GM06990 (cell line): ENCODE measurements at regions not wholly inside any gene's neighbourhood (a gene's known extent, or its start where the extent isn't known, plus 50 kb on each side); places are given as distances from the start of the nearest gene placed in this dataset.

Source experiments
- DNase-seq: peaks from one replicate; pipeline ENCODE4 v3.0.0-alpha.2; 2011; ENCODE audit not compliant: insufficient read length; ENCODE audit errors: extremely low read depth
- H3K27me3 ChIP-seq: replicated peaks from 2 replicates; pipeline ENCODE4 v1.6.0; 2011; ENCODE audit warnings: low read length; ENCODE audit not compliant: control insufficient read depth, insufficient read depth
- H3K36me3 ChIP-seq: 2 replicates; pipeline ENCODE4 v1.5.1; 2011; ENCODE audit warnings: low read length; ENCODE audit not compliant: control insufficient read depth, insufficient read depth
- H3K4me3 ChIP-seq: replicated peaks from 2 replicates; pipeline ENCODE4 v1.5.1; 2011; ENCODE audit warnings: low read depth, mild to moderate bottlenecking, control low read depth, low read length
- CTCF ChIP-seq: IDR thresholded peaks from 2 replicates; pipeline ENCODE4 v1.5.1; 2011; ENCODE audit warnings: low read length, control low read depth, mild to moderate bottlenecking, inconsistent platforms; ENCODE audit not compliant: insufficient read depth, poor library complexity, severe bottlenecking

DNA sequence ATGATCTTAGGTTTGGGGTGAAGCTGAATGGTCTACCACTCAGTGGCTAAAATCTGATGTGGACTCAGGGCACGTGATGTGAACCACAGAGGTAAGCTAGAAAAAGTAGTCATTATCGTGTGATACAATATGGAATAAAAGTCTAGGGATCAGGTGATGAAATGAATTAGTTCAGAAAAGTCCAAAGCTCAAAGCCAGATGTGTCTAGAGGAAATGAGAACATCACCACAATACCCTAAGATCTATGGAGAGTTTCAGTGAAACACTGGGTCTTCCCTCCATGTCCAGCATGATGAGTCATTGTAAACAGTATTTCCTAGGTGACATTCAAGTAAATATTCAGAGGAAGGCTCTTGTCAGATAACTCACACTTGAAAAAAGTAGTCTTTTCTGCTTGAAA is 1257.4 kb upstream of the ZEB2 start:
- Histone ChIP-seq H3K36me3 (no peaks in the 10 kb centered on the region), H3K27me3 (no peaks in the 10 kb centered on the region), H3K4me3 (no peak overlapping the region)
- DNase-seq = no peak
- no peak for TF ChIP-seq CTCF

- Histone ChIP-seq H3K4me3 (no peak overlapping the region), H3K27me3 (no peaks in the 10 kb centered on the region), H3K36me3 (no peaks in the 10 kb centered on the region)
- DNase-seq = no peak
- no peak for TF ChIP-seq CTCF
Measured at GRCh38 chr2:145775591-145775990, 1255.7 kb upstream of the ZEB2 start.

- no peak for TF ChIP-seq CTCF
- DNase-seq = no peak
- H3K36me3 ChIP-seq = no peaks in the 10 kb centered on the region
Measured at GRCh38 chr2:145771525-145771924, 1251.6 kb upstream of the ZEB2 start.

GRCh38 chr2:145769011-145769716 is 1249.2 kb upstream of the ZEB2 start:
- no peak for TF ChIP-seq CTCF
- H3K27me3 ChIP-seq = no peaks in the 10 kb centered on the region

More at GRCh38 chr2:145771525-145771924, 1251.6 kb upstream of the ZEB2 start:
- Histone ChIP-seq H3K27me3 (no peaks in the 10 kb centered on the region), H3K4me3 (no peak overlapping the region)

GRCh38 chr2:145765874-145766273 is 1246.0 kb upstream of the ZEB2 start:
- no peaks in the 10 kb centered on the region for H3K36me3 ChIP-seq
- DNase-seq = no peak
- TF ChIP-seq CTCF = no peak
- H3K27me3 ChIP-seq = no peaks in the 10 kb centered on the region
- no peak overlapping the region for H3K4me3 ChIP-seq

More at GRCh38 chr2:145769011-145769716, 1249.2 kb upstream of the ZEB2 start:
- DNase-seq = no peak
- Histone ChIP-seq H3K36me3 (no peaks in the 10 kb centered on the region), H3K4me3 (no peak overlapping the region)

DNA sequence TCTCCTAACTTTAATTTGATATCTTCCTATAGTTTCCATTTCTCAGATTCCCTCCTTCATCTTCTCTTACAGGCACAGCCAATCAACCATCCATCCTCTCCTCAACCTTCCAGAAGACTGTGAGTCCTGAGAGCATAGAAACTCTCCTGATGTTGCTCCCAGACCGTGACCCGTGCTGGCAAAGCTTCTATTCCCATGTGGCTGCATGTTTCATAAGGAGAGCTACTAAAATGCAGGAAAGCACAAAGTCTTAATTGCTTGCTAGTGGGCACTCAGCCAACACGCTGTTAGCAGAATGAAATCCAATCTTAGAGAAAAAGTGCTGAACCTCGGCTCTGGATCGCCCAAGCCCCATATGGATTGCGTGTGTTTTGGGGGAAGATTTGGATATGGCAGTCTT is 1244.7 kb upstream of the ZEB2 start:
- no peaks in the 10 kb centered on the region for H3K27me3 ChIP-seq
- no peak overlapping the region for H3K4me3 ChIP-seq
- H3K36me3 ChIP-seq = no peaks in the 10 kb centered on the region
- TF ChIP-seq CTCF = no peak
- DNase-seq = no peak
